Right lobe of liver (tissue), 6 donors: ENCODE measurements at regions not wholly inside any gene's neighbourhood (a gene's known extent, or its start where the extent isn't known, plus 50 kb on each side); places are given as distances from the start of the nearest gene placed in this dataset.

Experiments
- ATAC-seq, 4 donors: fragments of 200-7000 bp; cut with Tn5 transposase; one replicate each; pipeline ENCODE4 v1.9.1; 2020; ENCODE audit warnings: mild to moderate bottlenecking in 4 of 4, moderate library complexity in 4 of 4
- DNase-seq, 3 donors: peaks; one replicate each; pipeline ENCODE4 v3.0.0-alpha.2; 2020
- H3K27ac ChIP-seq, 3 donors: fragments of 200-600 bp; one replicate each; pipeline ENCODE4 v1.8.0; 2022
- H3K27me3 ChIP-seq, 2 donors: fragments of 200-600 bp; one replicate each; pipeline ENCODE4 v1.8.0; 2022
- H3K36me3 ChIP-seq, 4 donors: fragments of 200-600 bp; sonication (generic) in 1 of 4; one replicate each; pipeline versions ENCODE4 v1.5.1 to v1.8.0; 2017 to 2022; ENCODE audit warnings: control low read depth in 1 of 4
- H3K4me1 ChIP-seq, 4 donors: fragments of 200-600 bp; sonication (generic) in 1 of 4; one replicate each; pipeline versions ENCODE4 v1.5.1 to v1.8.0; 2017 to 2022; ENCODE audit warnings: control low read depth in 1 of 4
- H3K4me3 ChIP-seq, 3 donors: fragments of 200-600 bp; one replicate each; pipeline ENCODE4 v1.8.0; 2022
- H3K9me3 ChIP-seq, 4 donors: fragments of 200-600 bp; sonication (generic) in 1 of 4; one replicate each; pipeline versions ENCODE4 v1.5.1 to v1.8.0; 2017 to 2022; ENCODE audit warnings: control low read depth in 1 of 4
- CTCF ChIP-seq, 4 donors: fragments of 200-600 bp in 3 of 4; fragments of 450-650 bp in 1 of 4; IDR thresholded peaks; one replicate each; pipeline versions ENCODE4 v1.5.1 to v1.8.0; 2016 to 2022; ENCODE audit warnings: antibody characterized with exemption in 4 of 4, mild to moderate bottlenecking in 2 of 4
- POLR2A ChIP-seq: fragments of 450-650 bp; IDR thresholded peaks from one replicate; pipeline ENCODE4 v1.6.1; 2017; ENCODE audit warnings: antibody characterized with exemption, mild to moderate bottlenecking
- WGBS: methylation state at CpG from one replicate; pipeline ENCODE4 v1.1.6; 2018; ENCODE audit warnings: low coverage, low lambda C conversion rate; ENCODE audit not compliant: insufficient coverage; ENCODE audit errors: missing lambda C conversion rate; 5-methylcytosine and 5-hydroxymethylcytosine counted together
- intact Hi-C, 2 donors: fragments of 100-400 bp; cut with DNase I; formaldehyde crosslinking; loops; one replicate each; pipeline versions ENCODE4 v1.11.2 to v1.14.1; 2022
- donor health status: DM: no; HTN: yes; CAD: no.
- donor health status: DM: no; HTN: no; CAD: no.
- donor health status: DM: no; HTN: no; CAD: no.
- donor health status: DM: no; HTN: yes; CAD: no.
- donor health status: DM: no; HTN: yes; CAD: no.

GRCh38 chr11:128116447-128116846, 470.9 kb downstream of the ETS1 start:
- H3K27ac ChIP-seq = no peak overlapping the region
- no peaks in the 10 kb centered on the region for H3K27me3 ChIP-seq
- no peaks in the 10 kb centered on the region for H3K4me1 ChIP-seq
- ATAC-seq (no peak), DNase-seq (no peak)
- WGBS = 93% methylated on average over 4 of the region's 4 CpGs
- H3K36me3 ChIP-seq = no peaks in the 10 kb centered on the region
- TF ChIP-seq POLR2A (no peak), CTCF (IDR thresholded peaks at IDR 0.05) (no peak)
- H3K9me3 ChIP-seq = no peaks in the 10 kb centered on the region
- intact Hi-C loops = no loop called here
- H3K4me3 ChIP-seq = no peak overlapping the region

- H3K4me1 ChIP-seq = no peaks in the 10 kb centered on the region
- ATAC-seq = no peak
- intact Hi-C loops = no loop called here
- DNase-seq = no peak
- TF ChIP-seq POLR2A (no peak), CTCF (IDR thresholded peaks at IDR 0.05) (no peak)
- H3K9me3 ChIP-seq = no peaks in the 10 kb centered on the region
- no peak overlapping the region for H3K27ac ChIP-seq
- H3K36me3 ChIP-seq = no peaks in the 10 kb centered on the region
- H3K4me3 ChIP-seq = no peak overlapping the region
- H3K27me3 ChIP-seq = no peaks in the 10 kb centered on the region
Observed at GRCh38 chr11:128105950-128106349, 481.4 kb downstream of the ETS1 start.

GRCh38 chr11:128105511-128105910, 481.8 kb downstream of the ETS1 start:
- Histone ChIP-seq H3K27ac (no peak overlapping the region), H3K9me3 (no peaks in the 10 kb centered on the region), H3K4me3 (no peak overlapping the region), H3K36me3 (no peaks in the 10 kb centered on the region), H3K4me1 (no peaks in the 10 kb centered on the region), H3K27me3 (no peaks in the 10 kb centered on the region)
- no peak for TF ChIP-seq POLR2A
- no peak for TF ChIP-seq CTCF (IDR thresholded peaks at IDR 0.05)
- no peak for ATAC-seq
- intact Hi-C loops = no loop called here
- DNase-seq = no peak

- DNase-seq (no peak), ATAC-seq (no peak)
- TF ChIP-seq CTCF (IDR thresholded peaks at IDR 0.05) (no peak), POLR2A (no peak)
- Histone ChIP-seq H3K4me1 (no peaks in the 10 kb centered on the region), H3K4me3 (no peak overlapping the region), H3K9me3 (no peaks in the 10 kb centered on the region), H3K36me3 (no peaks in the 10 kb centered on the region), H3K27me3 (no peaks in the 10 kb centered on the region), H3K27ac (no peak overlapping the region)
- 83% methylated on average over 4 of the region's 4 CpGs for WGBS
- intact Hi-C loops = no loop called here
Observed at GRCh38 chr11:128103278-128103873, 484.0 kb downstream of the ETS1 start.

GRCh38 chr11:128098781-128099180, 488.6 kb downstream of the ETS1 start:
- Histone ChIP-seq H3K4me1 (no peaks in the 10 kb centered on the region), H3K36me3 (no peaks in the 10 kb centered on the region), H3K4me3 (no peak overlapping the region), H3K27ac (no peak overlapping the region), H3K9me3 (no peaks in the 10 kb centered on the region), H3K27me3 (no peaks in the 10 kb centered on the region)
- ATAC-seq (no peak), DNase-seq (no peak)
- TF ChIP-seq POLR2A (no peak), CTCF (IDR thresholded peaks at IDR 0.05) (no peak)
- WGBS = 57% methylated on average over 1 of the region's 1 CpG
- intact Hi-C loops = no loop called here
